HG02798 (cell line): ENCODE measurements at regions not wholly inside any gene's neighbourhood (a gene's known extent, or its start where the extent isn't known, plus 50 kb on each side); places are given as distances from the start of the nearest gene placed in this dataset.
"Not testable (repeated sequence)": the region's sequence is repeated elsewhere in the genome, so short reads cannot be mapped to it uniquely, and the experiment has no call there.

Source experiments
- ATAC-seq: cut with Tn5 transposase; IDR thresholded peaks from one replicate; pipeline ENCODE4 v1.9.1; 2021; ENCODE audit warnings: mild to moderate bottlenecking; ENCODE audit not compliant: unreplicated experiment, poor library complexity

GRCh38 chr4:112708772-112709171, 71.8 kb downstream of the LARP7 start:
- no peak for ATAC-seq

- no peak for ATAC-seq
Observed at GRCh38 chr4:112714922-112715901, 78.3 kb downstream of the LARP7 start.

GRCh38 chr4:112717856-112718255, 80.9 kb downstream of the LARP7 start:
- ATAC-seq, result no peak

- no peak for ATAC-seq
Observed at GRCh38 chr4:112721627-112722026, 84.7 kb downstream of the LARP7 start.

- no peak for ATAC-seq
Observed at GRCh38 chr4:112726041-112726440, 89.1 kb downstream of the LARP7 start.

GRCh38 chr4:112727728-112728127, 90.8 kb downstream of the LARP7 start:
- ATAC-seq, result not testable (repeated sequence)

GRCh38 chr4:112731715-112732114, 94.8 kb downstream of the LARP7 start:
- no peak for ATAC-seq

GRCh38 chr4:112732142-112732541, 95.2 kb downstream of the LARP7 start:
- no peak for ATAC-seq

- peak; percentile 70 for ATAC-seq
Observed at GRCh38 chr4:112735474-112735951, 98.6 kb downstream of the LARP7 start.

GRCh38 chr4:112736718-112737135, 99.8 kb downstream of the LARP7 start:
- ATAC-seq, result peak; percentile 50

- no peak for ATAC-seq
Observed at GRCh38 chr4:112739442-112739841, 102.5 kb downstream of the LARP7 start.

- ATAC-seq, result no peak
Observed at GRCh38 chr4:112747036-112747435, 110.1 kb downstream of the LARP7 start.

- ATAC-seq, result no peak
Observed at GRCh38 chr4:112748352-112748878, 111.5 kb downstream of the LARP7 start.

- ATAC-seq, result not testable (repeated sequence)
Observed at GRCh38 chr4:112750749-112751148, 113.8 kb downstream of the LARP7 start.

GRCh38 chr4:112751447-112751846, 114.5 kb downstream of the LARP7 start:
- no peak for ATAC-seq

- ATAC-seq, result no peak
Observed at GRCh38 chr4:112752061-112752460, 115.1 kb downstream of the LARP7 start.

- no peak for ATAC-seq
Observed at GRCh38 chr4:112752510-112752909, 115.6 kb downstream of the LARP7 start.

- no peak for ATAC-seq
Observed at GRCh38 chr4:112753333-112753732, 116.4 kb downstream of the LARP7 start.

GRCh38 chr4:112759313-112759712, 122.4 kb downstream of the LARP7 start:
- no peak for ATAC-seq

GRCh38 chr4:112765317-112765974, 128.5 kb downstream of the LARP7 start:
- ATAC-seq, result peak; percentile 81

- no peak for ATAC-seq
Observed at GRCh38 chr4:112766422-112766821, 129.5 kb downstream of the LARP7 start.
